HepG2 (cell line): ENCODE measurements at regions not wholly inside any gene's neighbourhood (a gene's known extent, or its start where the extent isn't known, plus 50 kb on each side); places are given as distances from the start of the nearest gene placed in this dataset.
A peak's percentile ranks its signal among the peaks of the same experiment; 100 is the strongest.

Experiments used
- ATAC-seq: fragments of 200-7000 bp; cut with Tn5 transposase; 3 replicates; pipeline ENCODE4 v1.9.1; 2020; ENCODE audit warnings: mild to moderate bottlenecking, moderate library complexity
- BruUV-seq: library from RNA; stranded (reverse); fragments of 400-500 nt; replicated peaks from 2 replicates; lab custom pipeline; 2021; lab: Mats Ljungman, UMichigan
- CTCF ChIA-PET: fragments of 300-600 bp; formaldehyde crosslinking; extraction: SDS; loops from one replicate; lab custom pipeline; 2021; ENCODE audit warnings: low total read pairs, inconsistent platforms, low intra/inter-chr PET ratio; lab: Yijun Ruan, JAX
- POLR2A ChIA-PET: fragments of 350-600 bp; sonication (Branson Sonifier 250); formaldehyde crosslinking; loops from one replicate; lab custom pipeline; 2020; ENCODE audit warnings: antibody characterized with exemption, inconsistent platforms; lab: Yijun Ruan, JAX
- DNase-seq: peaks from one replicate; pipeline ENCODE4 v3.0.0-alpha.2; 2015; ENCODE audit warnings: low spot score
- FAIRE-seq: peaks from 3 replicates; lab custom pipeline; 2011; peaks lifted over from hg19 to GRCh38; lab: Jason Lieb, UNC
- H2AFZ ChIP-seq: one replicate; pipeline ENCODE4 v1.6.1; 2011; ENCODE audit warnings: low read length, inconsistent platforms
- H3K27ac ChIP-seq: fragments of 300-600 bp; 3 replicates; pipeline ENCODE4 v1.8.0; 2011; ENCODE audit warnings: mixed run types, mild to moderate bottlenecking, mixed read lengths, low read length, inconsistent platforms; ENCODE audit not compliant: insufficient read depth; ENCODE audit errors: extremely low read length
- H3K27me3 ChIP-seq, 2 experiments: fragments of 200-600 bp in 1 of 2; 2 replicates in 1 of 2; 3 replicates in 1 of 2; pipeline versions ENCODE4 v1.6.0 to v1.8.0; 2011; ENCODE audit warnings: low read length in 2 of 2, mild to moderate bottlenecking in 2 of 2, moderate library complexity in 2 of 2, inconsistent platforms in 1 of 2; ENCODE audit not compliant: insufficient read depth in 2 of 2, control insufficient read depth in 1 of 2
- H3K36me3 ChIP-seq, 2 experiments: fragments of 200-600 bp in 1 of 2; replicated peaks in 1 of 2; 2 replicates in 1 of 2; 3 replicates in 1 of 2; pipeline versions ENCODE4 v1.5.1 to v1.8.0; 2011; ENCODE audit warnings: low read length in 2 of 2, inconsistent platforms in 1 of 2; ENCODE audit not compliant: insufficient read depth in 2 of 2, control insufficient read depth in 1 of 2
- H3K4me1 ChIP-seq: 2 replicates; pipeline ENCODE4 v1.5.1; 2012; ENCODE audit warnings: low read length, inconsistent platforms; ENCODE audit not compliant: insufficient read depth
- H3K4me2 ChIP-seq: 2 replicates; pipeline ENCODE4 v1.6.0; 2011; ENCODE audit warnings: low read depth, low read length, inconsistent platforms
- H3K4me3 ChIP-seq, 3 experiments: fragments of 200-600 bp in 1 of 3; sonication (generic), shearing (Covaris generic) in 1 of 3; replicated peaks in 1 of 3; 2 replicates each; pipeline ENCODE4 v1.5.1; 2011 to 2016; ENCODE audit warnings: low read length in 3 of 3, inconsistent platforms in 2 of 3, low read depth in 2 of 3, mild to moderate bottlenecking in 2 of 3, control low read depth in 1 of 3, mixed read lengths in 1 of 3; ENCODE audit not compliant: insufficient read depth in 1 of 3
- H3K79me2 ChIP-seq: one replicate; pipeline ENCODE4 v1.6.1; 2011; ENCODE audit warnings: low read length, inconsistent platforms; ENCODE audit not compliant: insufficient read depth
- H3K9ac ChIP-seq: 2 replicates; pipeline ENCODE4 v1.6.0; 2011; ENCODE audit warnings: mild to moderate bottlenecking, low read depth, low read length, inconsistent platforms; ENCODE audit not compliant: insufficient read depth
- H3K9me3 ChIP-seq: 2 replicates; pipeline ENCODE4 v1.5.1; 2012; ENCODE audit warnings: mild to moderate bottlenecking, low read length
- H4K20me1 ChIP-seq: 2 replicates; pipeline ENCODE4 v1.6.0; 2011; ENCODE audit warnings: inconsistent platforms, mild to moderate bottlenecking, low read length, moderate library complexity; ENCODE audit not compliant: insufficient read depth
- ARID2 ChIP-seq: sonication (generic); formaldehyde crosslinking; IDR thresholded peaks from 2 replicates; pipeline ENCODE4 v1.8.1; 2022; ENCODE audit warnings: mild to moderate bottlenecking, missing genetic modification reagents, borderline replicate concordance
- CREB1 ChIP-seq, 2 experiments: fragments of 450-650 bp in 1 of 2; IDR thresholded peaks; 2 replicates each; pipeline ENCODE4 v1.6.1; 2016 to 2017; ENCODE audit warnings: control low read depth in 1 of 2, mild to moderate bottlenecking in 1 of 2, missing compliant biosample characterization in 1 of 2, missing genetic modification characterization in 1 of 2
- HMG20B ChIP-seq: conservative IDR thresholded peaks from 2 replicates; pipeline ENCODE4 v1.6.1; 2016; ENCODE audit warnings: missing genetic modification reagents, missing compliant biosample characterization
- JARID2 ChIP-seq: sonication (generic); formaldehyde crosslinking; IDR thresholded peaks from 2 replicates; pipeline ENCODE4 v1.8.1; 2023; ENCODE audit warnings: missing genetic modification reagents, inconsistent platforms; ENCODE audit not compliant: insufficient replicate concordance
- KDM6A ChIP-seq: IDR thresholded peaks from 2 replicates; pipeline ENCODE4 v1.6.1; 2016; ENCODE audit warnings: low read depth
- LBX2 ChIP-seq: sonication (generic); formaldehyde crosslinking; IDR thresholded peaks from 2 replicates; pipeline ENCODE4 v1.5.0; 2020; ENCODE audit warnings: missing genetic modification reagents, mild to moderate bottlenecking, borderline replicate concordance
- MBNL3 ChIP-seq: fragments of 250-450 bp; sonication (Bioruptor Pico); conservative IDR thresholded peaks from 2 replicates; pipeline ENCODE4 v1.8.0; 2022; ENCODE audit warnings: mild to moderate bottlenecking, inconsistent platforms
- POGZ ChIP-seq: sonication (generic); formaldehyde crosslinking; IDR thresholded peaks from 2 replicates; pipeline ENCODE4 v1.4.0; 2020; ENCODE audit warnings: mild to moderate bottlenecking, missing genetic modification reagents
- RARG ChIP-seq: sonication (generic); formaldehyde crosslinking; IDR thresholded peaks from 2 replicates; pipeline ENCODE4 v1.4.0; 2020; ENCODE audit warnings: low read depth, mild to moderate bottlenecking, missing genetic modification reagents
- RORA ChIP-seq: sonication (generic); formaldehyde crosslinking; IDR thresholded peaks from 2 replicates; pipeline ENCODE4 v1.5.0; 2020; ENCODE audit warnings: mild to moderate bottlenecking, missing genetic modification reagents, moderate library complexity
- SOX6 ChIP-seq, 2 experiments: fragments of 450-650 bp in 1 of 2; sonication (generic) in 1 of 2; formaldehyde crosslinking in 1 of 2; IDR thresholded peaks; 2 replicates each; pipeline versions ENCODE4 v1.4.0 to v1.6.1; 2017 to 2020; ENCODE audit warnings: antibody characterized with exemption in 1 of 2, mild to moderate bottlenecking in 1 of 2, missing genetic modification reagents in 1 of 2
- SP4 ChIP-seq: sonication (generic); formaldehyde crosslinking; IDR thresholded peaks from 2 replicates; pipeline ENCODE4 v1.8.1; 2023; ENCODE audit warnings: mild to moderate bottlenecking, missing genetic modification reagents
- TOPORS ChIP-seq: sonication (generic); formaldehyde crosslinking; IDR thresholded peaks from 2 replicates; pipeline ENCODE4 v1.8.0; 2023; ENCODE audit warnings: mild to moderate bottlenecking, missing genetic modification reagents
- ZFP36 ChIP-seq: fragments of 150-350 bp; IDR thresholded peaks from 2 replicates; pipeline ENCODE4 v1.6.1; 2018; ENCODE audit warnings: borderline replicate concordance, low read length, low read depth; ENCODE audit not compliant: partially characterized antibody
- ZNF18 ChIP-seq: sonication (generic); formaldehyde crosslinking; IDR thresholded peaks from 2 replicates; pipeline ENCODE4 v1.8.0; 2022; ENCODE audit warnings: mild to moderate bottlenecking, missing genetic modification reagents; ENCODE audit not compliant: insufficient replicate concordance
- ZNF362 ChIP-seq: sonication (generic); formaldehyde crosslinking; IDR thresholded peaks from 2 replicates; pipeline ENCODE4 v1.4.0; 2020; ENCODE audit warnings: missing genetic modification reagents, mild to moderate bottlenecking, borderline replicate concordance
- ZNF382 ChIP-seq: sonication (generic); formaldehyde crosslinking; IDR thresholded peaks from 2 replicates; pipeline ENCODE4 v1.5.0; 2020; ENCODE audit warnings: missing genetic modification reagents, mild to moderate bottlenecking, borderline replicate concordance
- ZNF770 ChIP-seq: sonication (generic); formaldehyde crosslinking; IDR thresholded peaks from 2 replicates; pipeline ENCODE4 v1.5.0; 2020; ENCODE audit warnings: mild to moderate bottlenecking, missing genetic modification reagents
- ZNF83 ChIP-seq: sonication (generic); formaldehyde crosslinking; IDR thresholded peaks from 2 replicates; pipeline ENCODE4 v1.4.0; 2020; ENCODE audit warnings: missing genetic modification reagents, mild to moderate bottlenecking, borderline replicate concordance
- WGBS: methylation state at CpG from one replicate; pipeline ENCODE4 v1.1.6; 2017; ENCODE audit warnings: low lambda C conversion rate; 5-methylcytosine and 5-hydroxymethylcytosine counted together
- in situ Hi-C: cut with HindIII; loops from 2 replicates; pipeline ENCODE4 v1.10.0; 2017; ENCODE audit warnings: low pct_unique_long_range_greater_than_20kb; ENCODE audit not compliant: extremely low pct_ligation_motif_present
- intact Hi-C: fragments of 100-400 bp; cut with micrococcal nuclease; formaldehyde crosslinking; loops from one replicate; pipeline ENCODE4 v1.10.0; 2022; ENCODE audit not compliant: unreplicated experiment

GRCh38 chr7:85426487-85426960 lies 239.7 kb upstream of the SEMA3D start (continued):
- TF ChIP-seq RARG (no peak), LBX2 (CRISPR knock-in tag) (no peak), POGZ (CRISPR knock-in tag) (peak; percentile 95), SOX6 (IDR thresholded peaks at IDR 0.05) (no peak), SOX6 (CRISPR knock-in tag; IDR thresholded peaks at IDR 0.05) (peak; percentile 89)

- no peaks in the 10 kb centered on the region for H3K79me2 ChIP-seq
- ATAC-seq (no peak), DNase-seq (no peak), FAIRE-seq (no peak)
- H3K9me3 ChIP-seq: no peaks in the 10 kb centered on the region
- no peak overlapping the region for H2AFZ ChIP-seq
- no peak overlapping the region for H3K27ac ChIP-seq
- ChIA-PET POLR2A (no interaction called here), CTCF (no interaction called here)
- peaks cover 24% of the 10 kb centered on the region for H3K4me1 ChIP-seq
- H3K27me3 ChIP-seq: no peaks in the 10 kb centered on the region
- no TSS peak for BruUV-seq
- intact Hi-C loops (no loop called here), in situ Hi-C loops (no loop called here)
- no peak overlapping the region for H3K9ac ChIP-seq
- 90% methylated on average over 1 of the region's 7 CpGs for WGBS
- no peak overlapping the region for H3K4me2 ChIP-seq
- no peaks in the 10 kb centered on the region for H4K20me1 ChIP-seq
- no peaks in the 10 kb centered on the region for H3K36me3 ChIP-seq
- no peak for TF ChIP-seq ZNF382 (CRISPR knock-in tag)
- no peak for TF ChIP-seq CREB1 (IDR thresholded peaks at IDR 0.05)
- no peak for TF ChIP-seq CREB1 (CRISPR knock-in tag; IDR thresholded peaks at IDR 0.05)
- TF ChIP-seq ZNF362 (CRISPR knock-in tag): no peak
- no peak for TF ChIP-seq MBNL3 (CRISPR knock-in tag)
- TF ChIP-seq KDM6A (CRISPR knock-in tag): no peak
- no peak for TF ChIP-seq HMG20B (CRISPR knock-in tag)
- TF ChIP-seq RORA (CRISPR knock-in tag): no peak
- TF ChIP-seq ZNF83 (CRISPR knock-in tag): no peak
- no peak for TF ChIP-seq ARID2 (CRISPR knock-in tag)
- no peak for TF ChIP-seq ZNF770
- no peak for TF ChIP-seq JARID2
- TF ChIP-seq SP4 (CRISPR knock-in tag): no peak
- no peak for TF ChIP-seq ZFP36
- TF ChIP-seq TOPORS (CRISPR knock-in tag): no peak
- TF ChIP-seq ZNF18: no peak
- H3K4me3 ChIP-seq: no peak overlapping the region
Measured at GRCh38 chr7:85424298-85424697, 237.4 kb upstream of the SEMA3D start.
